ENCODE measurements at regions not wholly inside any gene's neighbourhood (a gene's known extent, or its start where the extent isn't known, plus 50 kb on each side); places are given as distances from the start of the nearest gene placed in this dataset.

GRCh38 chr6:14255916-14256315 lies 138.3 kb downstream of the CD83 start:
- TF ChIP-seq POLR2A (IDR thresholded peaks at IDR 0.05; ENCODE audit: low read length) (no peak), GATA1 (IDR thresholded peaks at IDR 0.05; ENCODE audit: low read depth, low read length) (no peak)

Measured in erythroblast (primary cell).